KG1 (cell line): ENCODE measurements at regions not wholly inside any gene's neighbourhood (a gene's known extent, or its start where the extent isn't known, plus 50 kb on each side); places are given as distances from the start of the nearest gene placed in this dataset.

ENCODE experiments used
- DNase-seq: peaks from one replicate; lab custom pipeline; 2025; lab: John Stamatoyannopoulos, UW

- no peak for DNase-seq
These were observed 694.1 kb upstream of the ADGRL3 start for GRCh38 chr4:60506061-60506460.

GRCh38 chr4:60522265-60522664 is 677.9 kb upstream of the ADGRL3 start:
- DNase-seq = no peak

- DNase-seq = no peak
These were observed 668.2 kb upstream of the ADGRL3 start for GRCh38 chr4:60531776-60532379.

GRCh38 chr4:60544981-60545380 is 655.1 kb upstream of the ADGRL3 start:
- no peak for DNase-seq

GRCh38 chr4:60562334-60562733 is 637.8 kb upstream of the ADGRL3 start:
- DNase-seq = no peak

GRCh38 chr4:60565558-60565957 is 634.6 kb upstream of the ADGRL3 start:
- no peak for DNase-seq

- no peak for DNase-seq
These were observed 624.8 kb upstream of the ADGRL3 start for GRCh38 chr4:60575336-60575735.

- no peak for DNase-seq
These were observed 620.8 kb upstream of the ADGRL3 start for GRCh38 chr4:60579335-60579734.

GRCh38 chr4:60581919-60582536 is 618.1 kb upstream of the ADGRL3 start:
- DNase-seq = no peak

GRCh38 chr4:60588556-60588955 is 611.6 kb upstream of the ADGRL3 start:
- no peak for DNase-seq

GRCh38 chr4:60589425-60589824 is 610.7 kb upstream of the ADGRL3 start:
- no peak for DNase-seq

- no peak for DNase-seq
These were observed 610.0 kb upstream of the ADGRL3 start for GRCh38 chr4:60590116-60590515.

GRCh38 chr4:60605646-60606354 is 594.3 kb upstream of the ADGRL3 start:
- no peak for DNase-seq

- no peak for DNase-seq
These were observed 588.2 kb upstream of the ADGRL3 start for GRCh38 chr4:60611762-60612496.

- DNase-seq = no peak
These were observed 582.4 kb upstream of the ADGRL3 start for GRCh38 chr4:60617731-60618130.

GRCh38 chr4:60619531-60620305 is 580.4 kb upstream of the ADGRL3 start:
- no peak for DNase-seq

- DNase-seq = no peak
These were observed 562.1 kb upstream of the ADGRL3 start for GRCh38 chr4:60637976-60638375.

GRCh38 chr4:60648774-60649173 is 551.4 kb upstream of the ADGRL3 start:
- DNase-seq = no peak

GRCh38 chr4:60652933-60653332 is 547.2 kb upstream of the ADGRL3 start:
- DNase-seq = no peak

- no peak for DNase-seq
These were observed 544.8 kb upstream of the ADGRL3 start for GRCh38 chr4:60655356-60655755.

GRCh38 chr4:60656171-60656570 is 544.0 kb upstream of the ADGRL3 start:
- no peak for DNase-seq

GRCh38 chr4:60657041-60657440 is 543.1 kb upstream of the ADGRL3 start:
- no peak for DNase-seq
